ENCODE measurements at regions not wholly inside any gene's neighbourhood (a gene's known extent, or its start where the extent isn't known, plus 50 kb on each side); places are given as distances from the start of the nearest gene placed in this dataset.
"Not testable (repeated sequence)": the region's sequence is repeated elsewhere in the genome, so short reads cannot be mapped to it uniquely, and the experiment has no call there.

GRCh38 chr10:81280497-81281479 is 594.2 kb upstream of the NRG3 start:
- intact Hi-C loops (cut with DNase I, micrococcal nuclease) = no loop called here
- ATAC-seq (no peak), DNase-seq (no peak)

DNA sequence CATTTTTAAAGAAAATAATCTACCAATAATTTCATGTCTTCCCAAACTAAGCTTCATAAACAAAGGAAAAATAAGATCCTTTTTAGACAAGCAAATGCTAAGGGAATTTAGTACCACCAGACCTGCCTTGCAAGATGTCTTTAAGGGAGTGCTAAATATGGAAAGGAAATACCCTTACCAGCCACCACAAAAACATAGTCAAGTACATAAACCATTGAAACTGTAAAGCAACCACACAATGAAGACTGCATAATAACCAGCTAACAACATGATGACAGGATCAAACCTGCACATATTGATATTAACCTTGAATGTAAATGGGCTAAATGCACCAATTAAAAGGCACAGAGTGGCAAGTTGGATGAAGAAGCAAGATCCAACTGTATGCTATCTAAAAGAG is 586.5 kb upstream of the NRG3 start:
- intact Hi-C loops (cut with DNase I, micrococcal nuclease) = no loop called here
- no peak for ATAC-seq
- no peak for DNase-seq

GRCh38 chr10:81297292-81297691 is 577.7 kb upstream of the NRG3 start:
- intact Hi-C loops (cut with DNase I, micrococcal nuclease) = no loop called here
- DNase-seq (no peak), ATAC-seq (no peak)

GRCh38 chr10:81303656-81304055 is 571.3 kb upstream of the NRG3 start:
- no peak for ATAC-seq
- no peak for DNase-seq
- intact Hi-C loops (cut with DNase I, micrococcal nuclease) = no loop called here

- intact Hi-C loops (cut with DNase I, micrococcal nuclease) = no loop called here
- DNase-seq = no peak
- no peak for ATAC-seq
These were observed 567.8 kb upstream of the NRG3 start for GRCh38 chr10:81306971-81307782.

DNA sequence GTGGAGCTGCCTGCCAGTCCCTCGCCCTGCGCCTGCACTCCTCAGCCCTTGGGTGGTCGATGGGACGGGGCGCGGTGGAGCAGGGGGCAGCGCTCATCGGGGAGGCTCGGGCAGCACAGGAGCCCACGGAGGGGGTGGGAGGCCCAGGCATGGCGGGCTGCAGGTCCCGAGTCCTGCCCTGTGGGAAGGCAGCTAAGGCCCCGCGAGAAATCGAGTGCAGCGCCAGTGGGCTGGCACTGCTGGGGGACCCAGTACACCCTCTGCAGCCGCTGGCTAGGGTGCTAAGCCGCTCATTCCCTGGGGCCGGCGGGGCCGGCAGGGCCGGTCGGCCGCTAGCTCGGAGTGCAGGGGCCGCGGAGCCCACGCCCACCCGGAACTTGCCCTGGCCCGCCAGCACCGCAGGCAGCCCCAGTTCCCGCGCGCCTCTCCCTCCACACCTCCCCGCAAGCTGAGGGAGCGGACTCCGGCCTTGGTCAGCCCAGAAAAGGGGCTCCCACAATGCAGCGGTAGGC is 565.9 kb upstream of the NRG3 start:
- intact Hi-C loops (cut with DNase I, micrococcal nuclease) = no loop called here

GRCh38 chr10:81314471-81314870 is 560.5 kb upstream of the NRG3 start:
- ATAC-seq (no peak), DNase-seq (no peak)
- intact Hi-C loops (cut with DNase I, micrococcal nuclease) = no loop called here

More for the DNA sequence above, 565.9 kb upstream of the NRG3 start:
- no peak for ATAC-seq
- no peak for DNase-seq

DNA sequence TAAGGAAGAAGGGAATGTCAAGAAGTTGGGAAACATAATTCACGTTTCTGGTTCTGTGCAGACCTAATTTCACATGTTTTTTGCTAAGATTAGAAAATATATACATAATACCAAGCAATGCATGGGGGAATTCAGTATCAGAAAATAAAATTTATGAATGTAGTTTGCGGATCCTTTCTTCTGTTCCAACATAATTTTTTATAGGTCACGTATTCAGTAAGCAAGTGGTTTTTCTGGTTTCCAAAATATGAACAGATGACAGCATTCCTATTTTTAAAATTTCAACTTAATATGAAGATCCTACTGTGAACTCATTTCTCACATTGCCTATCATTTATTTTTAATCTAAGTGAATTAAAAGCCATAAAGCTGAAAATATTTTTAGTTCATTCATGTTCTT is 560.0 kb upstream of the NRG3 start:
- ATAC-seq (no peak), DNase-seq (no peak)
- intact Hi-C loops (cut with DNase I, micrococcal nuclease) = no loop called here

DNA sequence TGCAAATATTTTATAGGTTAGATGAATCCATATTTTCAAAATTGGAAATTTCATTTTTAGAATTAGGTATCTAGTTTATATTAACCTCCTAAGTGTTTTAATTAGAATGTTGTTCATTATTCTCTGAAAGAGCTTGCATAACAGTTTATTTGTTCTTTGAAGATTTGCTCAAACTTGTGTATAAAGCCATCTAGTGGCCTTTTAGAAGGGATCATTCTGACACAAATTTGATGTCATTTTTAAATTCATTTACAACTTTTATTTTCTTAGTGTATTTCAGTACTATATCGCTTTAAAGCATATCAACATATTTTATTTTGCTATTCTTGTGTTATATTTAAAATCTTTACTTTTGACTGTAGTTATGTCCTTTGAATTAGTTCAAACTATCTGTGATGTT is 527.0 kb upstream of the NRG3 start:
- DNase-seq (no peak), ATAC-seq (no peak)
- intact Hi-C loops (cut with DNase I, micrococcal nuclease) = no loop called here

GRCh38 chr10:81367132-81367531 is 507.9 kb upstream of the NRG3 start:
- no peak for ATAC-seq
- intact Hi-C loops (cut with DNase I, micrococcal nuclease) = no loop called here

GRCh38 chr10:81386817-81387216 is 488.2 kb upstream of the NRG3 start:
- ATAC-seq (no peak), DNase-seq (no peak)
- intact Hi-C loops (cut with DNase I, micrococcal nuclease) = no loop called here

More at GRCh38 chr10:81367132-81367531, 507.9 kb upstream of the NRG3 start:
- no peak for DNase-seq

DNA sequence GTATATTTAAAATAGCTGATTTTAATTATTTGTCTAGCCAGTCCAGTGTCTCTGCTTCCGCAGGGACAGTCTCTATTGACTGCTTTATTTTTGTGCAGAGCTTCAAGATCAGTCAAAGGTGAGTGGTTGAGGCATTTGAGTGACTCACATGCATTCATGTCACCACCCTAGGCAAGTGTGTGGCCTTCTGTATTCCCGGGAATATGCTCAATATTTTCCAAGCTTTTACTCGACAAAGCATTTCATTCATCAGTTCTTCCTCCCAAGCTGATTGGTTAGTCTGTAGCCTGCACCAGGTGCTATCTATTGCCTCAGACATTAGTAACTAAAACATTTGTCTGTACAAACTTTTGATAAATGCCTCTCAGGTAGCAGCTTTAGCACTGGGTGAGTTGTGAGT is 471.5 kb upstream of the NRG3 start:
- intact Hi-C loops (cut with DNase I, micrococcal nuclease) = no loop called here
- ATAC-seq (no peak), DNase-seq (no peak)

DNA sequence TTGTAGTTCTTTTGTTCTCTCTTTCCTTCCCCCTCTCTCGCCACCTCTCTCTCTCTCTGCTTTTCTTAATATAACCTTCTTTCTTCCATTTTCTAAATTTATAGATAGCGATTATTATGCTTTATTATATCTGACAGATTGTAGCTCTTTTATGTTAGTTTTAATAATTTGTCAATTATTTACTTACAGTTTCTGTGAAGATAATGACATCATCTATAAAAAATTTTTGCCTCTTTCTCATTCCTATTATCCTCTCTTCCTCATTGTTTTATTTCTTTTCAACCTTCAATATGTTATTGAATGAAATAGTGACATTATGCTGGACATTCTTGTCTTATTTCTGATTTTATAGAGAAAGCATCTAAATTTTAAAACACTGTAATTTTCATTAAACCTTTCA is 469.6 kb upstream of the NRG3 start:
- ATAC-seq (no peak), DNase-seq (no peak)
- intact Hi-C loops (cut with DNase I, micrococcal nuclease) = no loop called here

DNA sequence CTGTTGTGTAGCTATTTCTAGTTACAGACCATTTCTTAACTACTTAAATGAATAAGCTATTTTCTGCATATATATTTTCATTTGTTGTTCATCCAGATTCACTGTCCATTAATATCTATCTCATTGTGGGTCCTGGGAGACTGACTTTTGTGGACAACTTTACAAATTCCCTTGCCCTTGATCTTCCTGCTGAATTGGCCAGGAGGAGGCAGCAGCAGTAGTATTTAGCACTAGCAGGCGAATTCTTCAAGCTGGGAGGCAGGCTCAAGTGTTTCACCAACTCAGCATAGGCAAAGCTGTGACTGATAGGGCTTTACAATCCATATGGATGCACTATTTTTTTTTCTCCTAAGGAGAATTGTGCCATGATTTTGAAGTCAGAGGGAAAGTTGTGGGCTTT is 461.0 kb upstream of the NRG3 start:
- intact Hi-C loops (cut with DNase I, micrococcal nuclease) = no loop called here
- ATAC-seq (no peak), DNase-seq (no peak)

DNA sequence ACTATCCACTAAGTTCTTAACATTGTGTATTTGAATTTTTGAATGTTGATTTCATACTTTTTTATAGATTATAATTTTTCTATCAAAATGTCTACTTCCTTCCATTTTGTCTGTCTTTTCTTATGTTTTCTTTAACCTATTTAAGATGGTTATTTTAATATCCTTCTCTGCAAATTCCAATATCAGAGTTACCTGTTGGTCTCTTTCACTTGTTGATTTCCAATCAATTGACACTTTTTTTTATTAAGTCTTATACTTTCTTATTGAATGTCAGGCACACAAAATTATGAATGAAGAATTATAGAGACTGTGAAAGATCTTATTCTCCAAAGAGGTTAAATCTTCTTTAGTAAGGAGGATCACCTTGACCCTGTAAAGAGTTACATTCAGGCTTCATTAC is 448.3 kb upstream of the NRG3 start:
- DNase-seq (no peak), ATAC-seq (no peak)
- intact Hi-C loops (cut with DNase I, micrococcal nuclease) = no loop called here

DNA sequence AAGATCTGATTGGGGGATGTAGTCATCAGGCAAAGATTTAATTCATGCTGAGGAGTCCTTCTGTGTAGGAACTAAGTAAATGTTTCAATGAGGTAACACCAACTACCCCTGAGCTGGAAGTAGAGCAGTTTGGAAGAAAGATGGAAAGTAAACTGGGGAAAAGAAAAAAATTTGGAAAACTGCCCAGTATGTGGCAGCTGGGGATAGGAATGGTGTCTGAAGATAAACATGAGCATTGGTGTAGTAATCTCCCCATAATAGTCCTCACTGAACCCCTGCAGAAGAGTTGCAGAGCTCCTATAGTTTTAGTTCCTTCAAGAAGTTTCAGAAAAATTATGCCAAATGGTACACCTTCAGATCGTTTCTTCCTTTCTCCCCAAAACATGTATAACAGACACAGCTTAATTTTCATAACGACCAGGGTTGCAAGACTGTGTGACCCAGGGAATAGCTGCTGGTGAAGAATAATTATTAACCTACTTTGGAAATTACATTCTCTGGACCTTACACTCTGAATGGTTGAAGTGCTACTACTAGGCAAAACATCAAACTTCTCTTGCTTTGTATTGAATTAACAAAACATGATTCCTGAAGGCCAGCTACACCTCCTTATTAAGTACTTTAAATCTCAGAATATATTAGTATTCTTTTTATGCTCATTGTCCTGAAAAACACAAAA is 446.4 kb upstream of the NRG3 start:
- no peak for ATAC-seq
- intact Hi-C loops (cut with DNase I, micrococcal nuclease) = no loop called here
- no peak for DNase-seq

- intact Hi-C loops (cut with DNase I, micrococcal nuclease) = no loop called here
- no peak for ATAC-seq
- DNase-seq = no peak
These were observed 435.5 kb upstream of the NRG3 start for GRCh38 chr10:81439445-81439844.

GRCh38 chr10:81441624-81442023 is 433.4 kb upstream of the NRG3 start:
- intact Hi-C loops (cut with DNase I, micrococcal nuclease); DNase-seq; ATAC-seq: not testable (repeated sequence)

DNA sequence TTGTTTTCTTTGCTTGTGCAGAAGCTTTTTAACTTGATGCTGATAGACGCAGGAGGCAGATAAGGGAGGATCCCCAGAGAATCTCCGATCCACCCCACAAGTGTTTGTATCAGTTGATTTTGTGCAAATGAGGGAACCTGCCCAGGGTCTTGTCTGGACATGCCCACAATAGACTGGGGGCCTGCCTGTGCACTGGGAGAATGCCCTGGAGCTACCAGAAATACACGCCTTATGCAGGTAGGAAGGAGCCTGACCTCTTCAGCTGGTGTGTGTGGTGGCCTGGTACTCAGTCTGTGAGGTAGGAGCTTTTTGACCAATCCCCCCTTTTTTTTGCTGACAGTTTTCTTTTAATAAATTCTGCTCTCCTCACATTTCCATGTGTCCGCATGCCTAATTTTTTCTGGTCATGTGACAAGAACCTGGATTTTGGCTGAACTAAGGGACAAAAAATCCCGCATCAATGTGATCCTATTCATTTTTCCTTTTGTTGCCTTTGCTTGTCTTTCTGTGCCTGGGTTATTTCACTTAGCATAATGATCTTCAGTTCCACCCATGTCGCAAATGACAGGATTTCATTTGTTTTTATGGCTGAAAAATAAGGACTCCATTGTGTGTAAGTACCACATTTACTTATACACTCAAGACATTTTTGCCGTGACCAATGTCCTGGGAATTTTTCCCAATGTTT is 430.6 kb upstream of the NRG3 start:
- intact Hi-C loops (cut with DNase I, micrococcal nuclease) = no loop called here
- DNase-seq (no peak), ATAC-seq (no peak)
